HCT116 (cell line): ENCODE measurements at regions not wholly inside any gene's neighbourhood (a gene's known extent, or its start where the extent isn't known, plus 50 kb on each side); places are given as distances from the start of the nearest gene placed in this dataset.

ENCODE experiments used
- CTCF ChIP-seq, 3 experiments: fragments of 200-600 bp in 1 of 3; sonication (generic) in 1 of 3; IDR thresholded peaks in 2 of 3; conservative IDR thresholded peaks in 1 of 3; 2 replicates each; pipeline ENCODE4 v1.5.1; 2012 to 2017; ENCODE audit warnings: low read depth in 2 of 3, low read length in 2 of 3, antibody characterized with exemption in 1 of 3, borderline replicate concordance in 1 of 3, control low read depth in 1 of 3, mild to moderate bottlenecking in 1 of 3, mixed read lengths in 1 of 3, mixed run types in 1 of 3, moderate library complexity in 1 of 3; ENCODE audit not compliant: insufficient read depth in 1 of 3
- ELF1 ChIP-seq: IDR thresholded peaks from 2 replicates; pipeline ENCODE4 v1.6.1; 2012; ENCODE audit warnings: low read depth, borderline replicate concordance
- EZH2 ChIP-seq: fragments of 200-600 bp; sonication (generic); IDR thresholded peaks from 2 replicates; pipeline ENCODE4 v1.6.1; 2017; ENCODE audit warnings: antibody characterized with exemption, mixed run types
- POLR2A ChIP-seq: IDR thresholded peaks from 2 replicates; pipeline ENCODE4 v1.7.0; 2011; ENCODE audit warnings: borderline replicate concordance; ENCODE audit not compliant: insufficient read depth, insufficient read length; ENCODE audit errors: extremely low read depth
- POLR2AphosphoS5 ChIP-seq: IDR thresholded peaks from 2 replicates; pipeline ENCODE4 v1.6.1; 2011; ENCODE audit warnings: mild to moderate bottlenecking, low read depth, low read length, moderate library complexity

DNA sequence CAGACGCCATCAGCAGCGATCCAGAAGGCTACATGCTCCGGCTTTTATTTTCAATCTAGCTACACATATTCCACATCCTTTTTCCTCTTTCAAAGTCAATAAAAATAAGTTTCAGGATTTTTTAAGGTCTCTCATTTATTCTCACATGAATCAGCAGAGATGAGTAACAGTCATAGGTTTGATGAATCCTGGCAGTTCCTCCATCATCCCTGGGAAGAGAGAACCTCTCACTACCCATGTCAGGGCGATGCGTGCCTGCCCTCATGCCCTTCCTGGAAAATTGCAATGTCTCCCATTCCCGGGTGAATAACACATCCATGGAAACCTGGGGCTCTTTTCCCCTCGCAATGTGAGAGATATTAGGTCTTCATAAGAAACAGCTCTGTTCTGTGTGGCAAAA, 301.1 kb upstream of the SMIM21 start:
- TF ChIP-seq EZH2 (no peak), CTCF (IDR thresholded peaks at IDR 0.05 in 2 of 3, conservative IDR thresholded peaks at IDR 0.05 in 1 of 3; ENCODE audit: borderline replicate concordance in 1 of 3, insufficient read depth in 1 of 3, low read depth in 2 of 3, low read length in 2 of 3) (no peak), POLR2A (no peak), POLR2AphosphoS5 (no peak), ELF1 (no peak)
